ENCODE measurements at regions not wholly inside any gene's neighbourhood (a gene's known extent, or its start where the extent isn't known, plus 50 kb on each side); places are given as distances from the start of the nearest gene placed in this dataset.

DNA sequence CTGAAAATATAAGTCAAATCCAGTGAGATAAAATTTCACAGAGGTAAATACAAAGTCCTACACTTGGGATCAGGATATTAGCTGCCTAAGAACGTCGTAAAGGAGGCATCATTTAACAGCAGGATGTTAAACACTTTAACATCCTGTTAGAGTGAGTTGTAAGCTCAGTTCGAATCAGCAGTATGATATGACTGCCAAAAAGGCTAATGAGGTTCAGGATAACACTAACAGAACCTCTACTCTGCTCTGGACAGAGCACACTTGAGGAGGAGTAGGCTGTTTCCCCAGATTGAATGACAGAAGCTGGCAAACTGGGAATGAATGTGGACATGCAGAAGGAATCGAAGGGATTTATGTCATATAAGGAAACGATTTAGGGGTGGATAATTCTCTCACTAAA, 227.1 kb upstream of the CD96 start:
- Mint-ChIP-seq H3K27me3 (ENCODE audit: low read depth) (no peaks in the 10 kb centered on the region), H3K36me3 (ENCODE audit: low read depth) (no peaks in the 10 kb centered on the region), H3K9me3 (ENCODE audit: low read depth) (peaks cover 3% of the 10 kb centered on the region), H3K27ac (ENCODE audit: unreplicated experiment) (no peak overlapping the region), H3K4me1 (ENCODE audit: low read depth) (peaks cover 3% of the 10 kb centered on the region), H3K4me3 (ENCODE audit: unreplicated experiment) (no peak overlapping the region)
- no peak for DNase-seq (ENCODE audit: low spot score)
- TF ChIP-seq CTCF (IDR thresholded peaks at IDR 0.05): no peak

DNA sequence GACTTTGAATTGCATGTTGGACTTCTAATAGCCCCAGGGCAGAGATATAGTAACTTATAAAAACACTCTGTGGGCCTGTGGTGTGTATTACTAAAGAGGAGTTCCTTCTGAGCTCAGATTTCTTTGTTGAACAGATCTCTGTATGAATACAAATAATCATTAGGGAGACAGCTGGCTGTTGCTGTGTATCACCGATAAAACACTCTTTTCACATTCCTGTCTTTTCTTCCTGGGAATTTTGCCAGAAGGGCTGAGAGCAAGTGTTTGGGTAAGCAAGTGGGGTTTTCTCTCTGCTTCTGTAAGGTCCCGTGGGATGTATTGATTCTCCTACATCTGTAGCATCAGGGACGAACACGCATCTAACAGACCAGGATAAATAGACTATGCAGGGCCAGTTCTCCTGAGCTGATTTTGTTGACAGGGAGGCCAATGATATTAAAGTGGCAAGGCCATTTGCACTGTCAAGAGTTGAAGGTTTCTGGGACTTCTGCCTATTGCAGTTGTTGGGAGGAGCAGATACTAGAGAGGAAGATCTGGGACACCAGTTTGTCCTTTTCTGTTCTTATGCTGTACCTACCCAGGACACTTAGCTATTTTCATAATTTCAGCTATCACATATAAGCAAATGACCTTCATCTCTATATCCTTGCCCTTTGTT, 225.9 kb upstream of the CD96 start:
- no peak for DNase-seq (ENCODE audit: low spot score)
- Mint-ChIP-seq H3K36me3 (ENCODE audit: low read depth) (no peaks in the 10 kb centered on the region), H3K4me3 (ENCODE audit: unreplicated experiment) (no peak overlapping the region)

GRCh38 chr3:111318289-111318688, 223.7 kb upstream of the CD96 start:
- Mint-ChIP-seq H3K4me1 (ENCODE audit: low read depth) (peaks cover 10% of the 10 kb centered on the region), H3K9me3 (ENCODE audit: low read depth) (peaks cover 3% of the 10 kb centered on the region), H3K27me3 (ENCODE audit: low read depth) (no peaks in the 10 kb centered on the region), H3K36me3 (ENCODE audit: low read depth) (no peaks in the 10 kb centered on the region), H3K4me3 (ENCODE audit: unreplicated experiment) (no peak overlapping the region), H3K27ac (ENCODE audit: unreplicated experiment) (no peak overlapping the region)
- no peak for TF ChIP-seq CTCF (IDR thresholded peaks at IDR 0.05)
- DNase-seq (ENCODE audit: low spot score): no peak

More for the DNA sequence above, 225.9 kb upstream of the CD96 start:
- Mint-ChIP-seq H3K9me3 (ENCODE audit: low read depth) (peaks cover 3% of the 10 kb centered on the region), H3K27me3 (ENCODE audit: low read depth) (no peaks in the 10 kb centered on the region), H3K4me1 (ENCODE audit: low read depth) (peaks cover 7% of the 10 kb centered on the region), H3K27ac (ENCODE audit: unreplicated experiment) (no peak overlapping the region)
- no peak for TF ChIP-seq CTCF (IDR thresholded peaks at IDR 0.05)

GRCh38 chr3:111319598-111319997, 222.4 kb upstream of the CD96 start:
- H3K9me3 Mint-ChIP-seq (ENCODE audit: low read depth): peaks cover 3% of the 10 kb centered on the region
- no peaks in the 10 kb centered on the region for H3K36me3 Mint-ChIP-seq (ENCODE audit: low read depth)
- no peak overlapping the region for H3K27ac Mint-ChIP-seq (ENCODE audit: unreplicated experiment)
- H3K27me3 Mint-ChIP-seq (ENCODE audit: low read depth): no peaks in the 10 kb centered on the region
- DNase-seq (ENCODE audit: low spot score): no peak
- peaks cover 12% of the 10 kb centered on the region for H3K4me1 Mint-ChIP-seq (ENCODE audit: low read depth)
- no peak for TF ChIP-seq CTCF (IDR thresholded peaks at IDR 0.05)
- no peak overlapping the region for H3K4me3 Mint-ChIP-seq (ENCODE audit: unreplicated experiment)

GRCh38 chr3:111321786-111322185, 220.2 kb upstream of the CD96 start:
- H3K27ac Mint-ChIP-seq (ENCODE audit: unreplicated experiment): no peak overlapping the region
- H3K4me1 Mint-ChIP-seq (ENCODE audit: low read depth): peaks cover 15% of the 10 kb centered on the region
- H3K36me3 Mint-ChIP-seq (ENCODE audit: low read depth): no peaks in the 10 kb centered on the region
- no peak for TF ChIP-seq CTCF (IDR thresholded peaks at IDR 0.05)
- no peak overlapping the region for H3K4me3 Mint-ChIP-seq (ENCODE audit: unreplicated experiment)
- no peaks in the 10 kb centered on the region for H3K27me3 Mint-ChIP-seq (ENCODE audit: low read depth)
- DNase-seq (ENCODE audit: low spot score): no peak
- peaks cover 3% of the 10 kb centered on the region for H3K9me3 Mint-ChIP-seq (ENCODE audit: low read depth)

Data from chondrocyte (in vitro differentiated cells).